ENCODE measurements at regions not wholly inside any gene's neighbourhood (a gene's known extent, or its start where the extent isn't known, plus 50 kb on each side); places are given as distances from the start of the nearest gene placed in this dataset.

DNA sequence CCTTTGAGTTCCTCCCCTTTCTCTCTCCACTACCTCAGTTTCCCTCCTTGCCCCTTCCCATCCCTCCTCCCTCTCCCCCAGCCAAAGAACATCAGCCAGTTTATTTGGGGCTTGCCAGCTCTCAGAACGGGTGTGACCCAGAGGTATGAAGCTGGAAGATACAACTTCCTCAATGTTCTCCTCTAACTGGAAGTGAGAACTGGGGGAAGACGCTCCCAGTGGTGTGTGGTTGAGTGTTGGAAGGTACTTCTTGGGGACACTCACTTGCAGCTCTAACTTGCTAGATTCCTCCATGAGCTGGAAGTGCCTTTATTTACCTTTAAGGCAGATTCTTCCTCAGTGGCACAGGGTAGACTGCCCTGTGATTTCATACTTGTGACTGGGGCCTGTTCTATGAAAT is 110.5 kb upstream of the HABP2 start:
- H3K9me3 ChIP-seq (replicated peaks; ENCODE audit: control insufficient read depth, insufficient read depth, low read depth, low read length): no peaks in the 10 kb centered on the region
- H3K36me3 ChIP-seq (ENCODE audit: control insufficient read depth, insufficient read depth, low read length): no peaks in the 10 kb centered on the region
- no peaks in the 10 kb centered on the region for H3K9me1 ChIP-seq (ENCODE audit: control insufficient read depth, insufficient read depth, low read length)
- in situ Hi-C loops (cut with MboI): no loop called here
- no peak overlapping the region for H3K9ac ChIP-seq (ENCODE audit: insufficient read depth in 1 of 2, low read depth in 2 of 2, low read length in 2 of 2)
- H3K27me3 ChIP-seq (ENCODE audit: control insufficient read depth in 2 of 2, insufficient read depth in 2 of 2, low read length in 2 of 2): peaks cover 0 to 10% of the 10 kb centered on the region in 2 experiments; a peak in 1 of 5 replicates
- CTCF ChIA-PET (ENCODE audit: low intra/inter-chr PET ratio): no interaction called here
- FAIRE-seq (no peak), DNase-seq (ENCODE audit: extremely low read depth in 1 of 4, low spot score in 3 of 4) (no peak), ATAC-seq (no peak)
- no peaks in the 10 kb centered on the region for H4K20me1 ChIP-seq (replicated peaks; ENCODE audit: control insufficient read depth, insufficient read depth, low read length)
- no peaks in the 10 kb centered on the region for H3K4me1 ChIP-seq (replicated peaks in 1 of 2; ENCODE audit: control insufficient read depth in 2 of 2, insufficient read depth in 2 of 2, low read length in 2 of 2)
- no peak overlapping the region for H3K4me3 ChIP-seq
- POLR2A ChIA-PET: no interaction called here
- H3K79me2 ChIP-seq (ENCODE audit: control insufficient read depth, insufficient read depth, low read length): no peaks in the 10 kb centered on the region
- H3K4me2 ChIP-seq (ENCODE audit: insufficient read depth, low read length): no peak overlapping the region
- H3K27ac ChIP-seq (ENCODE audit: extremely low read depth, low read depth, low read length): no peak overlapping the region
- no peak overlapping the region for H2AFZ ChIP-seq (ENCODE audit: low read depth, low read length)
- WGBS (ENCODE audit: insufficient coverage, low coverage, missing lambda C conversion rate): 10% methylated on average over 2 of the region's 2 CpGs
- intact Hi-C loops (cut with micrococcal nuclease): no loop called here
- no TSS peak for BruUV-seq (replicated peaks)
- TF ChIP-seq, protein P1, sequence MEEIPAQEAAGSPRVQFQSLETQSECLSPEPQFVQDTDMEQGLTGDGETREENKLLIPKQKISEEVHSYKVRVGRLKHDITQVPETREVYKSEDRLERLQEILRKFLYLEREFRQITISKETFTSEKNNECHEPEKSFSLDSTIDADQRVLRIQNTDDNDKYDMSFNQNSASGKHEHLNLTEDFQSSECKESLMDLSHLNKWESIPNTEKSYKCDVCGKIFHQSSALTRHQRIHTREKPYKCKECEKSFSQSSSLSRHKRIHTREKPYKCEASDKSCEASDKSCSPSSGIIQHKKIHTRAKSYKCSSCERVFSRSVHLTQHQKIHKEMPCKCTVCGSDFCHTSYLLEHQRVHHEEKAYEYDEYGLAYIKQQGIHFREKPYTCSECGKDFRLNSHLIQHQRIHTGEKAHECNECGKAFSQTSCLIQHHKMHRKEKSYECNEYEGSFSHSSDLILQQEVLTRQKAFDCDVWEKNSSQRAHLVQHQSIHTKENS (CRISPR knock-in tag; IDR thresholded peaks at IDR 0.05): no peak
- TF ChIP-seq ETV5 (CRISPR knock-in tag; IDR thresholded peaks at IDR 0.05; ENCODE audit: low read depth): no peak
- TF ChIP-seq ZNF408 (CRISPR knock-in tag; IDR thresholded peaks at IDR 0.05; ENCODE audit: low read depth): no peak
- no peak for TF ChIP-seq SMAD2 (IDR thresholded peaks at IDR 0.05; ENCODE audit: low read depth, low read length)
- TF ChIP-seq, protein P2, sequence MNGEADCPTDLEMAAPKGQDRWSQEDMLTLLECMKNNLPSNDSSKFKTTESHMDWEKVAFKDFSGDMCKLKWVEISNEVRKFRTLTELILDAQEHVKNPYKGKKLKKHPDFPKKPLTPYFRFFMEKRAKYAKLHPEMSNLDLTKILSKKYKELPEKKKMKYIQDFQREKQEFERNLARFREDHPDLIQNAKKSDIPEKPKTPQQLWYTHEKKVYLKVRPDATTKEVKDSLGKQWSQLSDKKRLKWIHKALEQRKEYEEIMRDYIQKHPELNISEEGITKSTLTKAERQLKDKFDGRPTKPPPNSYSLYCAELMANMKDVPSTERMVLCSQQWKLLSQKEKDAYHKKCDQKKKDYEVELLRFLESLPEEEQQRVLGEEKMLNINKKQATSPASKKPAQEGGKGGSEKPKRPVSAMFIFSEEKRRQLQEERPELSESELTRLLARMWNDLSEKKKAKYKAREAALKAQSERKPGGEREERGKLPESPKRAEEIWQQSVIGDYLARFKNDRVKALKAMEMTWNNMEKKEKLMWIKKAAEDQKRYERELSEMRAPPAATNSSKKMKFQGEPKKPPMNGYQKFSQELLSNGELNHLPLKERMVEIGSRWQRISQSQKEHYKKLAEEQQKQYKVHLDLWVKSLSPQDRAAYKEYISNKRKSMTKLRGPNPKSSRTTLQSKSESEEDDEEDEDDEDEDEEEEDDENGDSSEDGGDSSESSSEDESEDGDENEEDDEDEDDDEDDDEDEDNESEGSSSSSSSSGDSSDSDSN (IDR thresholded peaks at IDR 0.05; ENCODE audit: borderline replicate concordance in 1 of 2, low read depth in 2 of 2, low read length in 2 of 2): no peak
- no peak for TF ChIP-seq ZNF445 (CRISPR knock-in tag; IDR thresholded peaks at IDR 0.05; ENCODE audit: low read depth)
- TF ChIP-seq, protein P3, sequence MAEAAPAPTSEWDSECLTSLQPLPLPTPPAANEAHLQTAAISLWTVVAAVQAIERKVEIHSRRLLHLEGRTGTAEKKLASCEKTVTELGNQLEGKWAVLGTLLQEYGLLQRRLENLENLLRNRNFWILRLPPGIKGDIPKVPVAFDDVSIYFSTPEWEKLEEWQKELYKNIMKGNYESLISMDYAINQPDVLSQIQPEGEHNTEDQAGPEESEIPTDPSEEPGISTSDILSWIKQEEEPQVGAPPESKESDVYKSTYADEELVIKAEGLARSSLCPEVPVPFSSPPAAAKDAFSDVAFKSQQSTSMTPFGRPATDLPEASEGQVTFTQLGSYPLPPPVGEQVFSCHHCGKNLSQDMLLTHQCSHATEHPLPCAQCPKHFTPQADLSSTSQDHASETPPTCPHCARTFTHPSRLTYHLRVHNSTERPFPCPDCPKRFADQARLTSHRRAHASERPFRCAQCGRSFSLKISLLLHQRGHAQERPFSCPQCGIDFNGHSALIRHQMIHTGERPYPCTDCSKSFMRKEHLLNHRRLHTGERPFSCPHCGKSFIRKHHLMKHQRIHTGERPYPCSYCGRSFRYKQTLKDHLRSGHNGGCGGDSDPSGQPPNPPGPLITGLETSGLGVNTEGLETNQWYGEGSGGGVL (CRISPR knock-in tag; IDR thresholded peaks at IDR 0.05): no peak
- TF ChIP-seq, protein P4, sequence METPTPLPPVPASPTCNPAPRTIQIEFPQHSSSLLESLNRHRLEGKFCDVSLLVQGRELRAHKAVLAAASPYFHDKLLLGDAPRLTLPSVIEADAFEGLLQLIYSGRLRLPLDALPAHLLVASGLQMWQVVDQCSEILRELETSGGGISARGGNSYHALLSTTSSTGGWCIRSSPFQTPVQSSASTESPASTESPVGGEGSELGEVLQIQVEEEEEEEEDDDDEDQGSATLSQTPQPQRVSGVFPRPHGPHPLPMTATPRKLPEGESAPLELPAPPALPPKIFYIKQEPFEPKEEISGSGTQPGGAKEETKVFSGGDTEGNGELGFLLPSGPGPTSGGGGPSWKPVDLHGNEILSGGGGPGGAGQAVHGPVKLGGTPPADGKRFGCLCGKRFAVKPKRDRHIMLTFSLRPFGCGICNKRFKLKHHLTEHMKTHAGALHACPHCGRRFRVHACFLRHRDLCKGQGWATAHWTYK (CRISPR knock-in tag; IDR thresholded peaks at IDR 0.05): no peak
- TF ChIP-seq, protein P5, sequence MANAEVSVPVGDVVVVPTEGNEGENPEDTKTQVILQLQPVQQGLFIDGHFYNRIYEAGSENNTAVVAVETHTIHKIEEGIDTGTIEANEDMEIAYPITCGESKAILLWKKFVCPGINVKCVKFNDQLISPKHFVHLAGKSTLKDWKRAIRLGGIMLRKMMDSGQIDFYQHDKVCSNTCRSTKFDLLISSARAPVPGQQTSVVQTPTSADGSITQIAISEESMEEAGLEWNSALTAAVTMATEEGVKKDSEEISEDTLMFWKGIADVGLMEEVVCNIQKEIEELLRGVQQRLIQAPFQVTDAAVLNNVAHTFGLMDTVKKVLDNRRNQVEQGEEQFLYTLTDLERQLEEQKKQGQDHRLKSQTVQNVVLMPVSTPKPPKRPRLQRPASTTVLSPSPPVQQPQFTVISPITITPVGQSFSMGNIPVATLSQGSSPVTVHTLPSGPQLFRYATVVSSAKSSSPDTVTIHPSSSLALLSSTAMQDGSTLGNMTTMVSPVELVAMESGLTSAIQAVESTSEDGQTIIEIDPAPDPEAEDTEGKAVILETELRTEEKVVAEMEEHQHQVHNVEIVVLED (CRISPR knock-in tag; IDR thresholded peaks at IDR 0.05): no peak
- TF ChIP-seq, protein P6, sequence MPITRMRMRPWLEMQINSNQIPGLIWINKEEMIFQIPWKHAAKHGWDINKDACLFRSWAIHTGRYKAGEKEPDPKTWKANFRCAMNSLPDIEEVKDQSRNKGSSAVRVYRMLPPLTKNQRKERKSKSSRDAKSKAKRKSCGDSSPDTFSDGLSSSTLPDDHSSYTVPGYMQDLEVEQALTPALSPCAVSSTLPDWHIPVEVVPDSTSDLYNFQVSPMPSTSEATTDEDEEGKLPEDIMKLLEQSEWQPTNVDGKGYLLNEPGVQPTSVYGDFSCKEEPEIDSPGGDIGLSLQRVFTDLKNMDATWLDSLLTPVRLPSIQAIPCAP (CRISPR knock-in tag; IDR thresholded peaks at IDR 0.05; ENCODE audit: borderline replicate concordance): no peak
- TF ChIP-seq KLF6 (CRISPR knock-in tag; IDR thresholded peaks at IDR 0.05; ENCODE audit: borderline replicate concordance): no peak
- TF ChIP-seq NBN (IDR thresholded peaks at IDR 0.05; ENCODE audit: low read depth): no peak
- no peak for TF ChIP-seq STAT5A (IDR thresholded peaks at IDR 0.05; ENCODE audit: borderline replicate concordance, low read length)
- TF ChIP-seq SMC3 (conservative IDR thresholded peaks at IDR 0.05; ENCODE audit: insufficient read depth, low read depth, low read length): no peak

Data from K562 (cell line).